GF-D8 (cell line): ENCODE measurements at regions not wholly inside any gene's neighbourhood (a gene's known extent, or its start where the extent isn't known, plus 50 kb on each side); places are given as distances from the start of the nearest gene placed in this dataset.

Experiments used
- DNase-seq: peaks from one replicate; lab custom pipeline; 2025; lab: John Stamatoyannopoulos, UW

DNA sequence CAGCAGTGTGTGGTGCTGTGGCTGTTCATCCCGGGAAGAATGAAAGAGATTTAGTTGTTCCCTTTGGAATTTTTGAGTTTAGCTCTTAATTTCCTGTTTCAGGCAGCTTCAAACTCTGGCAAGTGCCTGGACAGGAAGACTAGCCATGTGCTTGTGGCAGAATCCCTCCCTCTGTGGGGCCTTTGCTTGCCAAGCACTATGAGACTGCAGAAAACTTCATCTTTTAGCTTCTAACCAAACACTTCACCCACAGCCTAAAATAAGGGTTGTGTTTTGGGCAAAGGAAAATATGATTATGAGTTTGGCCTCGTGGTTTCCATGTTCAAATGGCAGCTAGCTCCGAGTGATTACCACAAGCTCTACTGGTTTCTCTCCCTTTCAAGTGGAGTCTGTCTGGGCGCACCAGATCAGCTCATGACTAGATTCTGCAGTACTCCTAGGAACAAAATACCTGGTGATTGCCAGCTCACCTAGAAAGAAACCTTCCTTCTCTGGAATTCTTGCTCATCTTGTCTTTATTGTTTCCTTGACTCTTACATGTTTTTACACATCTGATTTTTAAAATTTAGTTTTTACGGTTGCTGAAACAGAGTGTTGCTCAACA lies 707.5 kb downstream of the SLITRK6 start:
- no peak for DNase-seq

GRCh38 chr13:85089186-85089585 lies 710.0 kb downstream of the SLITRK6 start:
- DNase-seq, result no peak

DNA sequence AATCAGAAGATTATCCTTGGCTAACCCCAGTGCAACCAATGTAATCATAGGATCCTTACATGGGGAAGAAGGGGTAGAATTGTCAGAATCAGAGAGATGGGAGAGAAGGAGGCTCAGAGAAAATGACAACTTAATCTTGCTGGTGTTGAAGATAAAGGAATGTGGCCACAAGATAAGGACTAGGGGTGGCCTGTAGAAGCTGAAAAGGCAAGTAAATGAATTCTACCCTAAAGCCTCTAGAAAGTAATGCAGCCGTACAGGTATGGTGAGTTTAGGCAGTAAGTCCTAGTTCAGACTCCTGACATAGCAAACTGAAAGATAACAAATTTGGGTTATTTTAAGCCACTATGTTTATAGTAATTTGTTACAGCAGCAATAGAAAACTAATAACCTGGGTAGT lies 718.5 kb downstream of the SLITRK6 start:
- DNase-seq, result no peak

DNA sequence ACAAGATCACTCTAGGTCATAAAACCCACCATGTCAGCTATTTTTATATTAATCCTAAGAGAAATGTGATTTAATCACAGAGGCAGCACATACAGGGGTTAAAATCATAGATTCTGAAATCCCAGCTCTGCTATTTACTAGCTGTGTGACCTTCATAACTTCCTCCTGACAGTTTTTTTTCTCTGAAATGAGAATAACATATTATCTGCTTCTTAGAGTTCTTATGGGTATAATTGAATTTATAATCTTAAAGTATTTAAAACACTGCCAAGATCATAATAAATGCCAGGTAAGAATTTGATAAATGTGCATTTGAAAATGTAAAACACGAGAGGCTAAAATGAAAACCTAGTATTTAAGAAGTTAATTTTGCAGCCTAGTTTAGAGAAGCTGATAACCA lies 722.9 kb downstream of the SLITRK6 start:
- DNase-seq, result no peak

DNA sequence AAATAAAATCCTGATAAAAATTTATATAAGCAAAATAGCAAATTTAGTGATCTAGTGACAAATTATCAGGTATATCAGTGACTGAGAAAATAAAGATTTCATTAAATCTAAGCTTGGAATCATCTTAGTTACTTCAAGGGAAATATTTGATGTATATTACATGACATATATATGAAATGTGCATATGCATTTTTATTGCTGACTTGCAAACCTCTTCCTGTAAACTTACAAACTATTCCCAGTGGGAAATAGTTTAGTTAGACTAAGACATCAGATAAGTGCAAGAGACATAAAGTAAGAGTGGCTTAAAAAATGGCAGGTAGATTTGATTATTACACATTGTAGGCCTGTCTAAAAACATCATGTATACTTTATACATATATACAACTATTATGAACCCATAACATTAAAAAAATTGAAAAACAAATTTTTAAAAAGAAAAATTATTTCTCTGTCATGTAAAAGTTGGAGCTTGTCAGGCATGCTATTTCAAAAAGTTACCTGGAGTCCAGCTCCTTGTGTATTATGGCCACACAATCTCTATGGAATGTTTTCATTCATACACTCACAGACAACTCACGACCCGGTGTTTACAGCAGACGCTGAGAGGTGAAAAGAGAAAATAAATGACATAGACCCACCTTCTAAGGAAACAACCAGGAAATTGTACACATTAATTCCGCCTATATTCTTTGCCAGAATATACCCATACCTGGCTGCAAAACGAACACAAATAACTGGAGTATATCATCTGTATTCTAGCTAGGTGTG lies 724.5 kb downstream of the SLITRK6 start:
- no peak for DNase-seq

DNA sequence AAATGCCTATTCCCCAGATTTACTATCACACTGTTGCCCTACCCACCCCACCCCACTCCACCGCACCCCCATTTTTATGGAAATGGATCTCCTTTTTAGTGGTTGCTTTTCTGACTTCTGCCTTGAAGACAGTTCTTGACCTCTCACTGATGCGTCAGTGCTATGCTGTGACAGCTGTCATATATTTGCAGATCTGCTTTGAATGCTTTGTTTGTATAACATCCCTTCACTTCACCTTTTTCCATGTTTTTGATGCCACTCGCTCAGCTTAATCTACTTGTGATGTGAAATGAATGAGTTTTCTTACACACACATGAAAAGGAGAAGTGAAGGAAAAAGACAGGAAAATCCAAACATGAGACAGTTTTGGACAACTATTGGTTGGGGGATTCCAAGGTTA lies 731.0 kb downstream of the SLITRK6 start:
- DNase-seq, result no peak

DNA sequence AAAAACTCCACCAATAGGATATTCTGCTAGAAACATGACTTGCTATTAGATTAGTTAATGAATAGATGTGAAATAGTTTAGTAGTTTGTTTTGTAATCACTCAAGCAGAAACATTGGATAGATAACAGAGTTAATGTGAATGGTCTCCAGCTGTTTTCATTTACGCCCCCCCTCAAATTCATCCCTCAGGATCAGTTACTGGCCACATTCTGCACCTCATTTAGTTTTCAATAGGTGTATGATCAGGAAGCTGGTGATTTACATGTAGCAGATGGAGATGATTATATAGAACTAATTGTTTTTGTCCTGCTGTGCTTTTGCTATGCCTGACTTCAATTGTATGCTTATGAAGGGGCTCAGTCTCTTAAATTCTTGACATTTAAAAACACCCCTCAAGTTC lies 759.0 kb downstream of the SLITRK6 start:
- no peak for DNase-seq

- no peak for DNase-seq
Measured at GRCh38 chr13:85031771-85032170, 767.4 kb downstream of the SLITRK6 start.

DNA sequence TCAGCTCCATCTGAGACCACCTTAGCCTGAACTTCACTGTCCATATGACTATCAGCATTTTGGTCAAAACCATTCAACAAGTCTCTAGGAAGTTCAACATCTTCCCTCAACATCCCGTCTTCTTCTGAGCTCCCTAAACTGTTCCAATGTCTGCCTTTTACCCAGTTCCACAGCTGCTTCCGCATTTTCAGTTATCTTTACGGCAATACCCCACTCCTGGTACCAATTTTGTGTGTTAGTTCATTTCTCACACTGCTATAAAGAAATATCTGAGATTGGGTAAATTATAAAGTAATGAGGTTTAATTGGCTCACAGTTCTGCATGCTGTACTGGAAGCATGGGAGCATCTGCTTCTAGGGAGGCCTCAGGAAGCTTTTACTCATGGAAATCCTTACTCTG lies 771.2 kb downstream of the SLITRK6 start:
- DNase-seq, result no peak

DNA sequence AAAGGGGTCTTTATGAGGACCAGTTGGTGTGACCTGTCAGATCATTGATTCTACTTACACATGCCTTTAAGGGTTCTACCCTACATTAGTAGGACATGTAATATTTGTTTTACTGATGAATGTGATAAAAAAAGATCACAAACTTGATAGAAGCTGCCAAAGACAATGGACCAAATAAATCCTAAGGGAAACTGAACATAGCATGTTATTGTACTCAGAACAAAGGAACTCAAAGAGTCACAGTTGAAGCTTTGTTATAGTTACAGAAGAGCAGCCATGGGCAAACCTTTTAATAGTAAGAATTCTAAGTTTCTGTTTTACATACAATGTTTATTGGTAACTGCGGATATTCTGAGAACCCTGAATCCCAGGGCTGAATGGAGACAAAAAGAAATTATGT lies 780.1 kb downstream of the SLITRK6 start:
- DNase-seq, result no peak

GRCh38 chr13:85013006-85013405 lies 786.2 kb downstream of the SLITRK6 start:
- DNase-seq, result no peak

DNA sequence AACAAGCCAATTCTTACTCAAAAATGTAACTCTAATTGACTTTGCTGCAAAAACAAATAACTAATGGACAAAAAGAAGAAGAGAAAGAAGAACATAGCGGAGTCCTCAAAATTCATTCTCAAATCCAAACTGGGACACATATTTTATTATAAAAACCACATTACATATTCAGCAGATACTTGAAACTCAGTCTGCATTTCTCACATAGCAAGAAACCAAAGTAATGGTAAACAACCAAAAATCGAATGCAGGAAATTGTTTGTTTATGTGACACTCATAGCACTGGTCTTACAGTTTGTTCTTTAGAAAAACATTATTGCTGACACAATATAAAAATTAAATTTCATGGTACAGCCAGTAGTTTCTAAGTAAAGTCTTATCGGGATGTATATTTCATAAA lies 789.8 kb downstream of the SLITRK6 start:
- no peak for DNase-seq

DNA sequence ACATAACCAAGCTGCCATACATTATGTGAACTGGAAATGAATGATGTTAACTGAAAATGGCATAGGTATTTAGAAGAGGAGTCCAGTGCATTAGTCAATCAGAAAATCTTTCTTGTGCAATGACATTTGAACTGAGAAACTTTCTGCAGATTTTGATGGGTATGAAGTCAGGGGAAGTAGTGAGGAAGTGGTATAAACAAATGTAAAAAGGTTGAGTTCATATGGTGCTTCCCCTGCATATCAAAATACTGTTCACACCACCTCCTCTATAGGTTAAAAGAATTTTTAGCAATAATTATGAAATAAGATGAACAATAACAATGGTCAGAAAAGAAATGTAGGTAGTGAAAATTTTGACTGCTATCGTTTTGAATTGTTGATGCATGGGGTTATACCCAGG lies 800.0 kb downstream of the SLITRK6 start:
- DNase-seq, result no peak

DNA sequence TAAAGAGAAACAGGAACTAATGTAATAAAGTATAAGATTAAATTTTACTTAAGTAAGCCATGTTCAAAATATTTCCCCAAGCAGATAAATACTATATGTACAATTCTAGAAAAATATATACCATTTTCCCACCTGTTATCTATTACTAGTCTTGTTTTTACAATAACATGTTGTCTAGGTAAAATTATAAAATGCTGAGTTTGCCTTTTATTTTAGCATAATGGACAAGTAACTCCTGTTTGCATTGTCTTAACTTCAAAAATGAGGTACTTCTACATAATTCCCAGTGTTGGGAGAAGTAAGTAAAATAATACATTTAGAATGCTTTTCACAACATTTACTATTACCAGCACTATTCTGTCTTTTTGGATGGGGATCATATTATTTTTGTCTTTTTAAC lies 800.5 kb downstream of the SLITRK6 start:
- DNase-seq, result no peak

DNA sequence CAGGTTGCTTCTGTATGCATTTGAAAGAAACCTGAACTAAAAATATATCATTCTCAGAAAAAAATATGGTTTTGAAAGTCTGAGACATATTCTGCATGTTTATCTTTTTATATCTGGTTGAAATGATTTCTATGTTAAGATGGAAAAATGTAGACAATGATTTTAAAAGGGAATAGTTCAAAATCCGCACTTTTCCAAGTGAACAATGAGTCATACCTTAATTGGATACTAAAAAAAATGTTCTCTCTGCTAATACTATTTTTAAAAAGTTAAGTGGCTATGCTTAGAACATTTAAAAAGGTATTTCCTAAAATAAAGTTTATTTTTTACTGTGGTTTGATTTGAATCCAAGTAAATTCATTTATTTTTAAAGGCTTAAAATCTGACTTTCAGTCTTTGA lies 801.4 kb downstream of the SLITRK6 start:
- no peak for DNase-seq

GRCh38 chr13:84994582-84994981 lies 804.6 kb downstream of the SLITRK6 start:
- DNase-seq, result no peak

GRCh38 chr13:84985860-84986259 lies 813.4 kb downstream of the SLITRK6 start:
- DNase-seq, result no peak

DNA sequence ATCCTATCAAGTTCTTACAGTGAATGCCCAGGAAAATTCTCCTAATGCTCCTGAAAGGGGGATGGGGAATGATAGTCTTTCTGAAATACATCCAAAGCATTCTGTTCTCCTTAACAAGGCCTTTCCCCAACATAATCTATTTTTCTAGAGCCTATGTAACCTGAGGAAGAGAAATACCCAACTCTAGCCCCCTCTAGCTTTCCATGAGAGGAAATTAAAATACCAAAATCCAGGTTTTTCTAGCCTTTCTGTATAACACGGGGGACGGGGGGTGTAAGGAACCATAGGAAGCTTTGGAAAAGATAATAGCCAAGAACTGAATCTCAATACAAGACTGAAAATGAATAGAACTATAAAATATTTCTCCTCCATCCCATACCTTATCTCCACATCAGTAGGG lies 815.9 kb downstream of the SLITRK6 start:
- no peak for DNase-seq

DNA sequence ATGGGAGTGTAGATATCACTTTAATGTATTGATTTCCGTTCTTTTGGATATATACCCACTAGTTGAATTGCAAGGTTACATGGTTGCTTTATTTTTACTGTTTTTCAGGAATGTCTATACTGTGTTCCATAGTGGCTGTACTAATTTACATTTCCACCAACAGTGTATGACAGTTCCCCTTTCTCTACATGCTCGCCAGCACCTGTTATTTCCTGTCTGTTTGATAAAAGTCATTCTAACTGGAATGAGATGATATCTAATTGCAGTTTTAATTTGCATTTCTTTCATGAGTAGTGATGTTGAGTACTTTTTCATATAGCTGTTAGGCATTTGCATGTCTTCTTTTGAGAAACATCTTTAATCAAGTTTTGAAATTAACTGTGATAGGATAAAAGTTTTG lies 818.6 kb downstream of the SLITRK6 start:
- DNase-seq, result no peak

DNA sequence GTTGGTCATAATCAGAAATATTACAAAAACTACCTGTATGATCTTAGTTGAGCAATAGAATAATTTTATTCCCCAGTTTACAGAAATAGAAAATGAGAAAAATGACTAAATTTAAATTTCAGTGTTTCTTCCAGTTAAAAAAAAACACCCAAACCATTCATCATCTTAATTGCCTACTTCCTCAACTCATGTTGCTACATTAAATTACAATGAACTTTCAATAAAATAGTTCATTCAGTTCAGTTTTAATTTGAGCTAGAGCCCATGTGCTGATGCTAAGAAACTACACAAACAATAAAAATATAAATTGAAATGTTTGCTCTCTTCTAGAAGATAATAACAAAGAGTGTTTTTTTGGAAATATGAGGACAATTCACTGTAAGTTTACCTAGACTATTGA lies 820.4 kb downstream of the SLITRK6 start:
- DNase-seq, result no peak

- no peak for DNase-seq
Measured at GRCh38 chr13:84973661-84974060, 825.6 kb downstream of the SLITRK6 start.

DNA sequence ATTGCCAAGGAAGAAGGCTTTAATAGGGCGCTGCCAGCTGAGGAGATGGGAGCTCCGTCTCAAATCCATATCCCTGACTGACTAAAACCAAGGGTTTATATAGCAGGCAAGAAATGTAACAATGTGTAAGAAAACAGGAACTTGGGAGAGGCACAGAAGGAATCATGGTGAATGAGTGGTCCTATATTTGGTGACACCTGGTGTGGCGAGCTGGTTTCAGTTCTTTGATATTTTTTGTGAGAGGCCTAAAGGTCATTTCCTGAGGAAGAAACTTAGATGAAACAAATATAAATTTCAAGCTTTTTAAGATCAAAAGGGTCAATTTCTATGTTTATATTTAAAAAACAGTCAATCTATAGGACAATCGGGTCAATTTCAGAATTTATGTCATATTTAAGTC lies 826.3 kb downstream of the SLITRK6 start:
- DNase-seq, result no peak

DNA sequence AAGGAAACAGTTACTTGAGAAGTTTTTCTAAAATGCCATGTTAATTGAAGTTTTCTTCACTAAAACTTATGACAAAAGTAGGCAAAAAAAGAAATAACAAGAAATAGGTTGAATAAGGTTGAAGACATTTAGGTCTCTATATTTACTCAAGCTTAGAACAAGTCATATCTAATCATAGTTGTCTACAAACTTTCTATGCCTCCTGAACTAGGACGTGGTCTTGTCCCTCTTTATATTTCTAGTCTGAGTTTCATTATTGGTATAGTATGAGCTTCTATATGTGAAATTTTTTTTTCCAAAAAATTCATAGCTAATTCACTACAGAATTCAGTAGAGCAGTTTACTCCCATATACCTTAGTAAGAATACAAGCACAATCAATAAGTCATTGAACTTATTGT lies 836.4 kb downstream of the SLITRK6 start:
- no peak for DNase-seq

DNA sequence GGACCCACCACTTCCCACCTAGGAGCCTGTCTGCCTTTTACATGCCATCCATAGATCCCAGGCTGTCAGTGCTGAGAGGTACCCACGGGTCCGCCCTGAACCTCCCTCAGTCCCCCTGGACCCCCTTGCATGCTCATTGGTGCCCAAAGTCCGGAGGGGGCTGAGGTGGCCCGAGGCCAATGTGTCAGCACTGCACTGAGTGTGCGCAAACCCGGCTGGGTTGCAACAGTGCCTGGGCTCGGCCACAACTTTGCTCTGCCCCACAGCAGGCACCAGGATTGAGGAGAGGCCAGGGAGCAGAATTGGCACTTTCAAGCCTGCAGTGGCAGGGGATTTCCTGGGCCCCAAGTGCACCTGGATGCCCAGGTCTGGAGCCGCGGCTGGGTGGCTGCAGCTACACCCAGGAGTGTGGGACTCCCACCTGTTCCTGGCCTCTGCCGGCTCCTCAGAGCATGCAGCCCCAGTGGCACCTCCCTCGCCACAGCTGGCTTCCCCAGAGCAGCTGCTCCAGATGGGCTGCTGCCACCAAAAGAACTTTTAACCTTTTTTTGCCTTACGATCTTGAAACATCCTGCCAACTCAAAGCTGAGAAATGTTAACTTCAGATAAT lies 837.0 kb downstream of the SLITRK6 start:
- no peak for DNase-seq
